Neural progenitor cell (in vitro differentiated cells): ENCODE measurements at regions not wholly inside any gene's neighbourhood (a gene's known extent, or its start where the extent isn't known, plus 50 kb on each side); places are given as distances from the start of the nearest gene placed in this dataset.

ENCODE experiments used
- DNase-seq: peaks from one replicate; pipeline ENCODE4 v3.0.0-alpha.2; 2016; ENCODE audit warnings: low spot score
- H2AFZ ChIP-seq: fragments of 200-600 bp; sonication (generic); replicated peaks from 2 replicates; pipeline ENCODE4 v1.6.1; 2016; ENCODE audit warnings: antibody characterized with exemption
- H3F3A ChIP-seq: fragments of 200-600 bp; sonication (generic); 2 replicates; pipeline ENCODE4 v1.6.1; 2016; ENCODE audit warnings: antibody characterized with exemption, low read depth
- H3K27ac ChIP-seq: fragments of 200-600 bp; sonication (generic); 2 replicates; pipeline ENCODE4 v1.5.1; 2016; ENCODE audit warnings: mild to moderate bottlenecking
- H3K27me3 ChIP-seq: fragments of 200-600 bp; sonication (generic); 2 replicates; pipeline ENCODE4 v1.6.1; 2016; ENCODE audit warnings: mild to moderate bottlenecking, moderate library complexity
- H3K36me3 ChIP-seq: fragments of 200-600 bp; sonication (generic); 2 replicates; pipeline ENCODE4 v1.5.1; 2016
- H3K4me1 ChIP-seq: fragments of 200-600 bp; sonication (generic); 2 replicates; pipeline ENCODE4 v1.6.1; 2016; ENCODE audit warnings: mixed run types
- H3K4me2 ChIP-seq: fragments of 200-600 bp; sonication (generic); 2 replicates; pipeline ENCODE4 v1.6.1; 2016
- H3K4me3 ChIP-seq: fragments of 200-600 bp; sonication (generic); 2 replicates; pipeline ENCODE4 v1.5.1; 2016
- H3K79me2 ChIP-seq: fragments of 200-600 bp; sonication (generic); 2 replicates; pipeline ENCODE4 v1.6.1; 2016; ENCODE audit warnings: low read depth
- H3K9ac ChIP-seq: fragments of 200-600 bp; sonication (generic); 2 replicates; pipeline ENCODE4 v1.6.1; 2016
- H3K9me3 ChIP-seq: fragments of 200-600 bp; sonication (generic); 2 replicates; pipeline ENCODE4 v1.5.1; 2016; ENCODE audit warnings: low read depth
- H4K20me1 ChIP-seq: fragments of 200-600 bp; sonication (generic); 2 replicates; pipeline ENCODE4 v1.6.1; 2016; ENCODE audit warnings: low read depth
- H3K27ac Mint-ChIP-seq: 3 replicates; pipeline ENCODE4 v1.8.0; 2021; ENCODE audit warnings: mixed read lengths
- H3K27me3 Mint-ChIP-seq: 2 replicates; pipeline ENCODE4 v1.8.0; 2022; ENCODE audit warnings: low read depth, mild to moderate bottlenecking, inconsistent platforms, moderate library complexity, mixed read lengths; ENCODE audit not compliant: insufficient read depth
- H3K36me3 Mint-ChIP-seq: 3 replicates; pipeline ENCODE4 v1.8.0; 2021; ENCODE audit warnings: mixed read lengths
- H3K4me1 Mint-ChIP-seq: 3 replicates; pipeline ENCODE4 v1.8.0; 2021; ENCODE audit warnings: mixed read lengths
- H3K4me3 Mint-ChIP-seq: 3 replicates; pipeline ENCODE4 v1.8.0; 2021; ENCODE audit warnings: mild to moderate bottlenecking, moderate library complexity, mixed read lengths
- H3K9me3 Mint-ChIP-seq: 3 replicates; pipeline ENCODE4 v1.8.0; 2020; ENCODE audit warnings: mixed read lengths
- CTCF ChIP-seq: fragments of 200-600 bp; sonication (generic); IDR thresholded peaks from 2 replicates; pipeline ENCODE4 v1.5.1; 2017; ENCODE audit warnings: antibody characterized with exemption, mild to moderate bottlenecking
- EZH2 ChIP-seq: fragments of 200-600 bp; sonication (generic); IDR thresholded peaks from 2 replicates; pipeline ENCODE4 v1.6.1; 2017; ENCODE audit warnings: antibody characterized with exemption, mild to moderate bottlenecking, moderate library complexity
- EZH2phosphoT487 ChIP-seq: fragments of 200-600 bp; sonication (generic); IDR thresholded peaks from 2 replicates; pipeline ENCODE4 v1.6.1; 2017; ENCODE audit warnings: antibody characterized with exemption

GRCh38 chr5:56606192-56606591 is 209.2 kb upstream of the MAP3K1 start:
- Mint-ChIP-seq H3K4me1 (peaks cover 25% of the 10 kb centered on the region), H3K36me3 (no peaks in the 10 kb centered on the region), H3K4me3 (no peak overlapping the region), H3K27me3 (peaks cover 3% of the 10 kb centered on the region), H3K27ac (no peak overlapping the region), H3K9me3 (peaks cover 7% of the 10 kb centered on the region)
- H2AFZ ChIP-seq, result no peak overlapping the region
- H3K27ac ChIP-seq, result no peak overlapping the region
- H4K20me1 ChIP-seq, result no peaks in the 10 kb centered on the region
- peaks cover 9% of the 10 kb centered on the region for H3F3A ChIP-seq
- no peaks in the 10 kb centered on the region for H3K9me3 ChIP-seq
- H3K4me2 ChIP-seq, result no peak overlapping the region
- H3K27me3 ChIP-seq, result no peaks in the 10 kb centered on the region
- H3K36me3 ChIP-seq, result no peaks in the 10 kb centered on the region
- DNase-seq, result no peak
- H3K9ac ChIP-seq, result no peak overlapping the region
- H3K4me3 ChIP-seq, result no peak overlapping the region
- TF ChIP-seq EZH2phosphoT487 (no peak), EZH2 (no peak), CTCF (no peak)
- peaks cover 26% of the 10 kb centered on the region for H3K4me1 ChIP-seq
- no peaks in the 10 kb centered on the region for H3K79me2 ChIP-seq

- Histone ChIP-seq H3K9me3 (no peaks in the 10 kb centered on the region), H3K27me3 (no peaks in the 10 kb centered on the region), H3K4me1 (peaks cover 35% of the 10 kb centered on the region), H2AFZ (no peak overlapping the region), H3K4me3 (no peak overlapping the region), H3K36me3 (no peaks in the 10 kb centered on the region), H3K9ac (no peak overlapping the region), H3K27ac (no peak overlapping the region), H4K20me1 (no peaks in the 10 kb centered on the region), H3F3A (peaks cover 17% of the 10 kb centered on the region), H3K79me2 (no peaks in the 10 kb centered on the region), H3K4me2 (no peak overlapping the region)
- Mint-ChIP-seq H3K27me3 (peaks cover 3% of the 10 kb centered on the region), H3K4me1 (peaks cover 33% of the 10 kb centered on the region), H3K9me3 (no peaks in the 10 kb centered on the region), H3K27ac (no peak overlapping the region), H3K36me3 (no peaks in the 10 kb centered on the region), H3K4me3 (no peak overlapping the region)
- TF ChIP-seq EZH2 (no peak), EZH2phosphoT487 (no peak), CTCF (no peak)
- DNase-seq, result no peak
These were observed 210.1 kb upstream of the MAP3K1 start for GRCh38 chr5:56605231-56605630.

DNA sequence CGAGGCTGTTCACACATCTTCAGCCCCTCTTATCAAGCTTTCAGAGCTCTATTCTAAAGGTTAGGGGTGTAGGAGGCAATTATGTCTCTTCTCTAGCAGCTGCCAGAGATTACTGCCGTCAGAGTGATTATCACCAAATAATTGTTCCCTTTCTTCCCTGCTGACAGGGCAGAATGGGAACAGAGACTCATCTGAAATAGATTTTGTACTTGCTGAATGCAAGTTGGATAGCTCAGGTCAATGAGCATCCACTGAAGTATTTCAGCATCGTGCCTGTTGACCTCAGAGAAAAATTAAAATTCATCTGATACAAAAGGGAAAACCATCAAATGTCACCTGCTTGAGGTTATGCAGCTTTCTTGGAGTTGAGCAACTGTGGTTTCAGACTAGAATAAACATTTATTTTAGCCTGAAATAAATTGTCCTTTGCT is 213.7 kb upstream of the MAP3K1 start:
- Mint-ChIP-seq H3K4me3 (no peak overlapping the region), H3K9me3 (no peaks in the 10 kb centered on the region), H3K36me3 (no peaks in the 10 kb centered on the region), H3K27ac (no peak overlapping the region), H3K27me3 (peaks cover 5% of the 10 kb centered on the region), H3K4me1 (peaks cover 28% of the 10 kb centered on the region)
- H3K9me3 ChIP-seq, result no peaks in the 10 kb centered on the region
- H3K4me1 ChIP-seq, result peaks cover 43% of the 10 kb centered on the region
- peak; percentile 61 for DNase-seq
- no peaks in the 10 kb centered on the region for H3K79me2 ChIP-seq
- H4K20me1 ChIP-seq, result no peaks in the 10 kb centered on the region
- H3K9ac ChIP-seq, result no peak overlapping the region
- no peaks in the 10 kb centered on the region for H3K27me3 ChIP-seq
- no peaks in the 10 kb centered on the region for H3K36me3 ChIP-seq
- peak overlapping the region; percentile 64 for H3K4me2 ChIP-seq
- H2AFZ ChIP-seq, result no peak overlapping the region
- H3F3A ChIP-seq, result peaks cover 25% of the 10 kb centered on the region
- TF ChIP-seq EZH2phosphoT487, result no peak
- TF ChIP-seq EZH2, result no peak
- TF ChIP-seq CTCF, result no peak
- peak overlapping the region; percentile 16 for H3K4me3 ChIP-seq
- H3K27ac ChIP-seq, result peak overlapping the region; percentile 76
